ENCODE measurements at regions not wholly inside any gene's neighbourhood (a gene's known extent, or its start where the extent isn't known, plus 50 kb on each side); places are given as distances from the start of the nearest gene placed in this dataset.

DNA sequence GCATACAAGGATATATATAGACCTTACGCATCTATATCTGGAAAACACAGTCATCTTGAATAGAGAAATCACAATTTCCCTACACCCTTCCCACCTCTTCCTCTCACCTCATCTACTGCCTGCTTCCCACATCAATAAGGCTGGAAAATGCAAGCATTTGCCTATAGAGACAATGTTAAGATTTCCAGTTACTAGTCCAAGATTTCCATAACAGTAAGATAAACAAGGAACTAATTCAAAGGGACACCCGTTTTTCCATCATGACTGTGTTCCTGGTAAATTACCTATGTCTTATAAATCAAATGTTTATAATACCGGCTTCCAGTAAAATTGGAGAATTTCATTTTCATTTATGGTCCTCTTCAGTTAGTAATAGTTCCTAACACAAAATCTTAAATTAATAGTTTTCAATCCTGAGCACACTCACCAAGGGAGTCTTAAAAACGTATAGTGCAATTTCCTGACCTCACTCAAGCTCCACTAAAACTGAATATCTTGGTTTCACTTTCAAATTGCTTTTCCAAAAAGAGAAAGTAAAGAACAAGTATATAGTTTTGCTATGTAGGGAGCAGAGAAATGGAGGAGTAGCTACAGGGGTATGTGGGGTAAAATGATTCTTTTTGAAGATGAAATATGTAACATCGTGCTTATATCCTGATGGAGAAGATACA is 398.7 kb downstream of the PLPP3 start:
- DNase-seq, result no peak

DNA sequence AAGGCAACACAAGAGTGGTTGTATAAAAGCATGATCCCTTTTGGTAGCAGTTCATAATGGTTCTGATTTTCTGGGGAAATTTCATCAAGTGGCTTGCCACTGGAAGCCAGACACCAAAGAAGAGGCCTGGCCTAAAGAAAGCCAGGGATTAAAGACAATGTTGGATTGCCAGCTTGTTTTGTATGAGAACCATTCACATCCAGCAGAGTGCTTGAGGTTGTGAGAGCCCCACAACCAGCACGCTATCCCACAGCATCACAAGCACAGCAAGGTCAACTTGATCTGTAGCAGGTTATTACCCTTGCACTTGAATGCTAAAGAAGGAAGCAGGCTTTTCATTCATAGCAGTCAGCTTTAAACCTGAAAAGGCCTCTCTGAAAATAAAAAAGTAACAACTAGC is 399.8 kb downstream of the PLPP3 start:
- no peak for DNase-seq

DNA sequence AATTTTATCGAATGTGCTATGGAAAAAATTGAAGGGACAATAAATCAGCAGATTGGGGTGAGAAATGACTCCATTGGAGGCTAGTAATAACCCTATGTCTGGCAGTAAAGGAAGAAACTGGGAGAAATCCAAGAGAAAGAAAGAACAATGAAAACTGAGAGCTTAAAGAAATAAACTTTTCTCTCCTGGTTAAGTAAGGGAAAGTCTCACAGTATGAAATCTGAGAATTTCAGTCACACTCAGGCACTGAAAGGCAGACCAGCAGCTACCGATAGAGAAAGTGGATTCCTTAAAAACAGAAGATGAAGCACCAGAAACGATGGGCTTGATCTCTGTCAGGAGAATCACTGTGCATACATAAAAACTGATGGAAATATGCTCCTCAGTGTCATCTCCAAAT is 404.2 kb downstream of the PLPP3 start:
- DNase-seq, result no peak

DNA sequence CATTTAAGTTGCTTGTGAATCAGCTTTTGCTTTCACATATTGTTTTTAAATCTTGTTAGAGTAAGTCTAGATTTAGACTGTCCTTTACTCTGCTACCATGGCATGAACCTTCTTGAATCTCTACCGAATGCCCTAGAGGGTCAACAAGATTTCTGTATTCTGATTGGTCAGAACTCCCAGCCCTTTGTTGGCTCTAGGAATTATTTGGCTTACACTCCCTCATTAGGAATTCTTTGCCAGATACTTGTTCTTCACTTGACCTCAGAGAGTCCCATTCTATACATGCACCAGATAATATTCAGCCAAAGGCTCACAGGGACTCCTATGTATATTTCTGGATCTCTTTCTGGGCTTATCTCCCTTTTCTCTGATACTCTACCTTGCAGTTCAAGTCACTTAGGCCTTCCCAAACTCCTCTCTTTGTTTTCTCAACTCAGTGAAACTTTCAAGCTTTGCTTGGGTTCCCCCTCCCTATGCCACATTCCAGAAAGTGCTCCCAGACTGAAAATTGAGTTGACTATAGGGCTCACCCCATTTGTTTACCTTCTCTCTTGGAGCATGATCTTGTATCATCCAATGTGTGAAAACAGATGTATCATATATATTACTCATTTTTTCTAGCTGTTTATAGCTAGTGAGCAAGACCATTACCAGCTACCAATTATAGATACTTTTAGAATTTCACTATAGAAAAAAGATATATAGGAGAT is 405.0 kb downstream of the PLPP3 start:
- no peak for DNase-seq

DNA sequence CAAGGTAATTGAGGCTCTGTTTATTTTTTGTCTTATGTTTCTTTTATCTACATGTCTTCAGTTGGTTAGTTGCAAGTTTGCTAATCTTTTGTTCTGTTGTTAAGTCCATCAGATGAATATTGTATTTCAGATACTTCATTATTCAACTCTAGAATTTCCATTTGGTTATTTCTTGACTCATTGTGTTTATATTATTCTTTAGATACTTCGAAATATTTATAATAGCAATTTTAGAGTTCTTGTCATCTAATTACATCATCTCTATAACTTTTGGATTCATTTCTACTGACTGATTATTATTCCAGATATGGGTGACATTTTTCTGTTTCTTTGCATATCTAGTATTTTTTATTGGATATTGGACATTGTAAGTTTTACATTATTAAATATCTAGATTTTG is 405.6 kb downstream of the PLPP3 start:
- no peak for DNase-seq

DNA sequence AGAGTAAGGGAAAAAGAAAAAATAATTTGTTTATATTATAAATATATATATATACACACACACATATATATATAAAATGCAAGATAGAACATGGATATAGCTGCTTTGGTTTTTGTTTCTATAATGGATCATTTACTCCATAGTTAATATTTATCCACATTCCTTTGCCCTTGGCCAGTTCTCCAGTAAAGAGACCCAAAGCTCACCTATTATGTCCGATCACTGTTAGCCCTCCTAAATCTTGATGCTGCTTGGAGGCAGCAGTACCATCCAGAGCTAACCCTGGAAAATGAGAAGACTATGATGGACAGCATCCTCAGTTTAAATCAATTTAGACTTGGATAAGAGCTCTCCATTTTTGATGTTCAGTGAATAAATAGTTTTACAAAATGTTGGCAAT is 407.7 kb downstream of the PLPP3 start:
- no peak for DNase-seq

DNA sequence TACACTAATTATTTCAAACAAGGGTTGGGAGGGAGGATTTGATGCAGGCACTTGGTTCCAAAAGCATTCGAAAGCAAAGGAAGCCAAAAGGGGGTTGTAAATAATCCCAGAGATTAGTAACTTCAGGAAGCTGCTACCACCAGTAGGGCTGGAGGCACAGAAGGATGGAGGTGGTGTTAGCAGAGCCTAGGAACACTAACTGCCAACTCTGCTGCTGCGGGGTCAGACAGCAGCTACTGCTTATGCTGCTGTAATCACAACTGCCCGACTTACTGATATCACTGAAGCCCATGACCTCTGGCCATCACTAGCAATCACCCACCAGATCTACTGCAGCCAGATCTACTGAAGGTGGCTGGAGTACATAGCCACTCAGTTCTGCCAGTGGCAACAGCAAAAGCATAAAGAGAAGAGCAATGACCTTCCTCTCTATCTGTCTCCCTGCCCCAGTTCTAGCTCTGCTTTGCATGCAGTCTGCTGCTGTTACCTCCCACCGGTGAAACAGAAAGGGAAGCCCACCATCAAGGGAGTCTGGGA is 408.5 kb downstream of the PLPP3 start:
- no peak for DNase-seq

DNA sequence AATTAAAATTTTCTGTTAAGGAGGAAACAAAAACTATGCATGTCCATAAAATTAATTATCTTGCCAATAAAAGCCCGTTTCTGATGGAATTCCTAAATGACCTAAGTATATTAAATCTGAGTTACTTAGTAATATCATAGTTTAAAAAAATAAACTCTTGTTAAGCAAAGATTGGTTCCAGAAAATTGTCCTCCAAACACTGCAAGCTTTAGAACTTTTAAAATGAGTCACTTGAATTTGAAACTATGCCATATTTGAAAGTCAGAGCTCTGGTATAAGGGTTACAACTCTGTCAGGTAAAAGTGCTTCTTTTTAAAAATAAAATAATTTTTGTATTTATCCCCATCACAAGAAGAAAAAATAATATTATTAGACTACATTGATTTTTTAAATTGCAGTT is 409.5 kb downstream of the PLPP3 start:
- DNase-seq, result no peak

DNA sequence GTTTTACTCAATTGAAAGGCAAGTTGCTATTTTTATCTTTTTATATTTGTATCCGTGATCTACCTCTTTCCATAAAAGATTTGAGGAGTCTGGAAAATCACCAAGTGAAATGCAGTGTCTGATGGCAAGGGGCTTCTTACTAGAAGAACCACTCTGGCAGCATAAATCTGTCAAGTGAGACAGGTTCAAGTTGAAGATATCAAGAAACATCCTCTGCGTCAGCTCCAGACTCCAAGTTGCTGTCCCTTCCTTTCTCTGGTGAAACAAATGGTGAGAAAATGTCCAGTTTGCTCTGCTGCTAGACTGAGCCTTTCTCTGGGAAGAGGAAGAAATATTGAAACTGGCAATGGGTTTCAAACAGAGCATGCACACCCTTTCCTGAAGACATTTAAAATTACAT is 411.2 kb downstream of the PLPP3 start:
- no peak for DNase-seq

DNA sequence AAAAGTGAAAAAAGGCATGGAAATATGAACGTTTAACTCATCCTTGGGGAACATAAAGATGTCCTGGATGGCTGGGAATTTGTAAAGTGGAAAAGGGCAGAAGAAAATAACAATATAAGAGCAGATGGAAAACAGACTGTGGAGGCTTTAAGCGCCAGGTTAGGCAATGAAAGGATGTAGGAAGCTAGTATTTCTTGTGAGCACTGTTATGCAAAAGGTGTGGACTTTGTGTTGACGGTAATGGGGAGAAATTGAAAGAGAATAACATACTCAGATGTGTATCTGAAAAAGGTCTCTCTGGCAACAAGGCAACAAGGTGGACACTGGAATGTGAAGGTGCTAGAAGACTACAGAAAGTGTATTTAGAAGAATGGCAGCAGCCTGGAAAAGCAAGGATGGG is 411.8 kb downstream of the PLPP3 start:
- DNase-seq, result no peak

DNA sequence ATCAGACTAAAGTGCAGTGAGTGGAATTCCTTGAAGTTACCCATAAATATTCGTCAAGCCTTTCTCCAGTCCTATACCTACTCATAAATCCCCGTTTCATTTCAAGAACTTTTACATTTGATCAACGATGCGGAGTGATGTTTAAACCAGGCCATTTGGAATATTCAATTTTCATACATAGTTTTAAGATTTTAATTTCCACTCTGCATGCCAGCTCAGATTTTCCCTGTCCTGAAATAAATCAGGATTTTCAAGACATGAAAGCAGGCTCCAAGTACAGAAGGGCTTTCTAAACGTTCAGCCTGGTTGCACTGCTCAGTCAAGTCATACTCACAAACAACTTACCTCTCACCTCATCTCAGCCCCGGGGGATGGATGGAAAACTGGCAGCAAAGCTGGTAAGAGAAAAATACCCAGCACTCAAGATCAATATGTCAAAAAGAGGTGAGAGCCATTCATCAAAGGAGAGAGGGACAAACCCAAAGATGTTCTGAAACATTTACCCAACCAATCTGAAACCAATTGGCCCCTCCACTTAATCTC is 418.5 kb downstream of the PLPP3 start:
- DNase-seq, result no peak

DNA sequence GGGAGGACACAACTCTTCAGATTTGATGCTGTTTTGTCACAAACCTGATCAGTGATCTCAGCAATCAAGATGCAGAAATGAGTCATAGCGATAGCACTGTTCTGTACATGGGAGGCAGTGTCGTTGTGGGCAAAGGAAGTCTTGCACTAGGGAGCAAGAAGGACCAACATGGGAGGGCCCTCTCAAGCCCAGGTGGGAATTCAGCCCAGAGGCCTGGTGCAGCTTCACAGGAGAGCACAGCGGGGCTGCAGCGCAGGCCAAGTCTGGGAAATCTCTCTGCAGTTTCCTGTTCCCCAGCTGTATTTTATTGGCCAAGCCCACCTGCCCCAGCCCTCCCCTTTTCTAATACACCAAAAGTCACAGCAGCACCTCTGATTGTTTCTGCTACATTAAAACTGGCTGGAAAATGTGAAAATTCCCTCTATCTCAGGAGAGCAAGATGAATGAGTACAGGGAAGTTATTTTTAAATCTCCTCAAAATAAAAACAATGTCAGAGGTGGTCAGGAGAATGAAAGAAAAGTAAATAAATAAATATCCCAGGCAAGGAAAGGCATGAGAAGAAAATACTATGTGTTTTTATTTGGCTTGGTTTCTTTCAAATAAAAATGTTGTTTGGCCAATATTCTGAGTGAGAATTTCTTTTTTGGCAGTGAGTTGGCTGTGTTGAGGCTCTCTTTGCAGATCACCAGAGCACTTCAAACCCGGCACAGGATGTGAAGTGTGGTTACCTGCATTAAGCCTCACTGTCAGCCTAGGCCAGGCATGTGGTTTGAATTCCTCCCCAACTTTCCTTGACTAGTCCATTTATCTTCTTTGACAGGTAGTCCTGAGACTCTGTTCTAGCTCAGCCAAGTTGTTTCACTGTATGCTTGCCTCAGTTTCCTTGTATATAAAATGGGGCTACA is 422.1 kb downstream of the PLPP3 start:
- no peak for DNase-seq

DNA sequence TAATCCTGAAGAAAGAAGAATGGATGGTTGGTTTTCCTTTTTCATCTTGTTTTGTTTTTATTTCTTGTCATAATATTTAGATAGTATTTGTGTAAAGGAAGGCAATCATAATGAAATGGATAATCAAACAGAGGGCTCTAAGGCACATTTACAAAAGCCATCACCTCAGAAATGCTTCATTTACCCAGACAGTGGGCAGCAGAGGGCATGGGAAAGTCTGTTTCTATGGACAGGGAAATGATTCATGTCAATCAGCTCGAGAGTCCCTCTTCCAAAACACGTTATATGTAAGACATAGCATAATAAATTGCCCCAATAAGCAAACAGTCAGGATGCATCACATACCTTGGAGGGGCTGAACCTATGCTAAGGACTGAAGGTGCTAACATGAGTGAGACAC is 426.1 kb downstream of the PLPP3 start:
- DNase-seq, result no peak

DNA sequence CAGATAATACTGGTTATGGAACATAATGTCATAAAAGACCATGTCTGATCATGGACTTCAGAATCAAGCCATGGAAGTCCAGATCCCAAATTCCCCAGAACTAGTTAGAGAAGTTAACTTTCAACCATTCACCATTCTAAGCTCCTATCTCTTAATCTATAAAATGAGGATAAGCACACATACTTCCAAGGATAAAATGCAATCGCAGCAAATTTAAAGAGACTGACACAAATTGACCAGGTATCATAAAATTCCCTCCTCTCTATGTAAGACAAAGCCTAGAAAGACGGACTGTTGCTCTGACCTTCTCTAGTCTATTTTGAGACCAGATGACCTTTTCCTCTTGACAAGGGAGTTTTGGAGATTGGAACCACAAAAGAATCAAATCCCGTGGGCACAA is 426.7 kb downstream of the PLPP3 start:
- no peak for DNase-seq

DNA sequence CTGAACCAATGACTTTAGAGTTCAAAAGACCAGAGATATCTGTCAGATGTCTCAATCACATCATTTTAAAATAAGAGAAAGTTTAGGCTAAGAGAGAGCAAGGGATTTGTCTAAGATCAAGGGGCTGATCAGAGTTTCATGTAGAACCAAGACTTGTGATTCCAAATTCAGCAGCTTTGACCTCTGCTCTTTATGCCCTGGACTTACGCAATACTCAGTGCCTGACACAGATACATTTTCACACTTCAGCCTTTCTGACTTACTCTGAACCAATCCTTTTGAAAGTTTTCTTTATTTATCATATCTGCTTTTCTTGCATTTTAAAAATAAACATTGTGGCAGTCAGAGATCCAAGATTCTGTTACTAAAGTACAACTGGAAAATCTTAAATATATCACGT is 428.0 kb downstream of the PLPP3 start:
- DNase-seq, result no peak

DNA sequence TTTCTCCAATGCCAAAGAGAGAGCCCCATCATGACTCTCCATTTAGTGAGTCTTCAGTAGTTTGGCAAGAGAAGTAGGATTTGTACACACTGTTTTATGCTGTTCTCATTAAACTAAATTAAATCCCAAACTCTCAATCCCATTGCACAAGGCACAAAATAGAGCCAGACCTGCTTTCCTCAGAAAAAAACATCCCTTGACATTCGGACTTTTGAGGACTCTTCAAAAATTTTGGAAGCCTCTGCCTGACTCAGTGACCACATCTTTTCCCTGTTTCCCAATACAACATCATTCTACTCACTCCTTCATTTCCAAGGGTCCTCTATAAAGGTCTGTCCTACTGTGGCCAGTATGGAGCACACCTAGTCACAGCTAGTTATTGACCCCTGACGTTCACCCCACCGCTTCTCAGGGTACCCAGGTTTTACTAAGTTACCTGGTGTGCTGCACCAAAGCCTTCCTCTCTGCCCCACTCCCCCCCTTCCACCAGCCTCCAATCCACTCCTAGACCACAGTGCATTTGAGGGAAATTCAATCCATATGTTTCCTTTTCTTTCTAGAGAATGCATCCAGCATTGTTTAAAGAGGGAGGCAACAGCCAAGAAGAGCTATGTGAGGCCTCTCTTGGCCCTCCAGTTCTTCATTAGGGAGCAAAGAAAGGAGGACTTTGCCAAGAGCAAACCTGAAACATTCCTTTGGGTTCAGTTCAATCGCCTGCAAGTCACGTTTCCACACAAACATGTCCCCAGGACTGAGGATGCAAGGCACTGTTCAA is 428.7 kb downstream of the PLPP3 start:
- no peak for DNase-seq

DNA sequence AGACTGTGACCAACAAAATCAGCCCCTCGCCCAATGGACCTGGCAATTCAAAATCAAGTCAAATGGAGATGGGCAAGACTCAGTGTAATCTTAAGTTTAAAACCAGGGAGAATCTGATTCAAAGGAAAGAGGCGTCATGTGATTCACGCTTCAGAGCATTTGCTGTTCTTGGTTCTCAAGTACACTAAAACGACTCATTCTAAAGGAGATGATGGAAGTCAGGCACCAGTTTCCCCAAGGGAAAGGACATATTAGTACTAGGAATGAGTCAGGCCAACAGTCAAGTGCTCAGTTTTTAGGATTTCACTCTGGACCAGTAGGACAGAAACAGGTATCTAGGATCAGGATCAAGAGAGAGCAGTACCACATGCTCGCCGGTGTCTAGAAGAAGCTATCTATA is 429.6 kb downstream of the PLPP3 start:
- no peak for DNase-seq

DNA sequence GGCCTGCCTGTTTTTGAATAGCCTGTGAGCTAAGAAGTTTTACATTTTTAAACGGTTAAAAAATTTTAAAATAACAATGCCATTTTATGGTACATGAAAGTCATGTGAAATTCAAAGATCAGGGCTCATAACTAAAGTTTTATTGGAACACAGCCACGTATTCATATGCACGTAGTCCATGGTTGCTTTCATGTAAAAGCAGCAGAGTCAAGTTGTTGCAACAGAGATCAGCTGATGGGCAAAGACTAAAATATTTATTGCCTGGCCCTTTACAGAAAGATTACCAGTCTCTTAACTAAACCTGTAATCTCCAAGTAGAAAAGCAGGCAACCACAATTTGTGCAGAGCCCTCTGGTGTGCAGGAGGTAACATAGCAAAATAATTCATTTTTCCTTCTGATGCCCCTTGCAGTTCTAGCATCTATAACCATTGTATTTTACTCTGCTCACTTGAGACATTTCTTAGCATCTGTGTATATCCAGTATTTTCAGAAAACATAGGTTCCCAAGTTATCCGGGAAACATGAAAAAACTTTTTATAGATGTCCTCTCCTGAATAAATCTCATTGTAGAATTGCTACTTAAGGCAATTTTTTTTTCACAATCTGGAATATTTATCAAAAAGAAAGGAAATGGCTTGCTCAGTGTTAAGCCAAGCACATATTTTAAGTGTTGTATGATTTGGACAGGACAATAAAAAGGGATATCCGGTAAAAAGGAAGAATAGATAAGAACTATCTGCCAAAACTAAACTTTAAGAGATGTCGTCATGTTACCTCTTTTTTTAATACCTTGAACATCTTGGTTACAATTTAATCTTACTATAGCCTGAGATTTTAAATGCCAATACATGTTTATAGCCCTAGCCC is 430.8 kb downstream of the PLPP3 start:
- no peak for DNase-seq

DNA sequence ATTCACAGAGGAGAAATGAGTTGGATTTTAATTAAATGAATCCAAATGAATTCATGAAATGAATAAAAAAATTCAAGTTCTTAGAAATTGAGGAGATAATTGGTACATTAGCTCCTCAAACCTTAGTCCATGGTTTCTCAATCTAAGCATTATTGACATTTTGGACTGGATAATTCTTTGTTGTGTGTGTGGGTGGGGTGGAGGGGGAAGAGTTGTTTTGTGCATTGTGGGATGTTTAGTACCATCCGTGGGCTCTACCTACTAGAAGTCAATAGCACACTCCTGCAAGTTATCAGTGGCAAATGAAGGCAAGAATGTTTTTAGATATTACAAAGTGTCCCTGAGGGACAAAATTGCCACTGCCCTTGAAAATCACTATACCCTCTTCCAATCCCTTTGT is 431.9 kb downstream of the PLPP3 start:
- no peak for DNase-seq

DNA sequence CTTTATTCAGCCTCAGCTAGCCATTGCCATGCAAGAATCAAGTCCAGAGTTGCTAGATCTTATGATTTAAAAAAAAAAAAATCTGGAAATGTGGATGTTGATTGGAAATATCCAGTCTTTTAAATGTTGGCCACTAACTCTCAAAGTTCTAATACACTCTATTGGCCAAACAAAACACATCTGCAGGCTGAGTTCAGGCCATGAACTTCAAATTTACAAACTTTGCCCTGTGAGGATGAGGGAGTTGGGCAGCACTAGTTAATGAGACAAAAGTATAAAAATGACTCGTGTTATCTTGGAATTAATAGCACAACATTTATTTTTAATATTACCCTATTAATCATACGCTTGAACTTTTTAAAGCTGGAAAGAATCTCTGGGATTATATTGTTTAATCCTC is 432.3 kb downstream of the PLPP3 start:
- no peak for DNase-seq

DNA sequence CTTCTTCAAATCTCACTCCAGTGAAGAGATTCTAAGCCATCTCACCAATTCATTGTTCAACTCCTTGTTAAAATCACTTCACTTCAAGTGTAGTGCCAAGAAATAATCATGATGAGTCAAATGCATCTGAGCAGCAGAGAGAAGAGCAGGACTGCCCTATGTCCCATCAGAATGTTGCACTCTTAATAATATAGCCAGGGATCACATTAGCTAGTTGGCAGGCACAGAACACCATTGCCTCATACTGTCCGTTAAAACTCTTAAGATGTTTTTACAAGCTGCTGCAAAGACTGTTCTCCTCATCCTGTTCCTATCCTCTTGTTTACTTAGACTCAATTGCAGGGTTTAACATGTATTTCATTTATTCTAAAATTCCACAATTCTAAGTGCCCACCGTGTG is 432.9 kb downstream of the PLPP3 start:
- DNase-seq, result no peak

DNA sequence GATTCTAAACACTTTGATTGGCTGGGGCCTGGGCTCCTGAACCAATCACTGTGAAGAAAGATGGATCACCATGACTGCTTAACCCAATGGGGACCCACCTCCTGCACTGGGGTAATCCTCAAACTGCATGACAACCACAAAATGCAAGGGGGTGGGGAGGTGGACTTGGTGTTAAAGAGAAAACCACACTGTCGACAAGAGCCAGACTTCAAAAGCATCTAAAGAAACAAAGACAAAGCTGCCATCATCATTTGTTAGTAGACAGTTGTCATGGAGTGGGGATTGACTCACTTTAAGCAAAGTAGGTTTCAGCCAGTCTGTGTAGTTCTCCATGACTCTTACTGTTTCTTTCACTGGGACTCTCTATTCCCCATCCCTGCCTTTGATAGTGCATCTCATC is 433.8 kb downstream of the PLPP3 start:
- DNase-seq, result no peak
